Skin epidermis (tissue), 12 donors: ENCODE measurements at regions not wholly inside any gene's neighbourhood (a gene's known extent, or its start where the extent isn't known, plus 50 kb on each side); places are given as distances from the start of the nearest gene placed in this dataset.
A peak's percentile ranks its signal among the peaks of the same experiment; 100 is the strongest.
"Not testable (repeated sequence)": the region's sequence is repeated elsewhere in the genome, so short reads cannot be mapped to it uniquely, and the experiment has no call there.

Experiments used
- H3K27ac ChIP-seq, 21 experiments: fragments of 200-600 bp; sonication (generic) in 11 of 21; one replicate each; pipeline ENCODE4 v1.5.0; 2020; ENCODE audit warnings: mild to moderate bottlenecking in 3 of 21, inconsistent platforms in 2 of 21, moderate library complexity in 2 of 21
- H3K4me3 ChIP-seq, 7 experiments: fragments of 200-600 bp; sonication (generic) in 2 of 7; one replicate each; pipeline ENCODE4 v1.5.0; 2020; ENCODE audit warnings: inconsistent platforms in 2 of 7, mild to moderate bottlenecking in 2 of 7, moderate library complexity in 1 of 7

DNA sequence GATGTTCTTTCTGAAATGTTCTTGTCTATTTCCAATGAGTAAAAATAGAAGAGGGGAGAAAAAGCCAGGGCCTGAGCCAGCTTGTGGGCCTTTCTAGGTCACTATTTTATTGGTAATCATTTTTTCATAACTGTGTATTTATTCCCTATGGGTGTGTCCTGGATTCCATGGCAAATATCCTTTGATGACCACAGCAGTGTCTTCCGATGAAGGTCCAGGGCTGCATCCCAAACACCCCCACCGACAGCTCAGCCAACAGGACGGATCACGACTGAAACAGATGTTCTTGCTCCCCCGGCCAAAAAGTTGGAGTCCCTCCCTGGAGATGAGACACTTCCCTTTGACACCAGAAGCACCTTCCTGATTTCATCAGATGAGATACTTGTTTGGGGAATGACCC, 105.4 kb upstream of the PLEKHG1 start:
- Histone ChIP-seq H3K27ac (no peak overlapping the region), H3K4me3 (no peak overlapping the region)

DNA sequence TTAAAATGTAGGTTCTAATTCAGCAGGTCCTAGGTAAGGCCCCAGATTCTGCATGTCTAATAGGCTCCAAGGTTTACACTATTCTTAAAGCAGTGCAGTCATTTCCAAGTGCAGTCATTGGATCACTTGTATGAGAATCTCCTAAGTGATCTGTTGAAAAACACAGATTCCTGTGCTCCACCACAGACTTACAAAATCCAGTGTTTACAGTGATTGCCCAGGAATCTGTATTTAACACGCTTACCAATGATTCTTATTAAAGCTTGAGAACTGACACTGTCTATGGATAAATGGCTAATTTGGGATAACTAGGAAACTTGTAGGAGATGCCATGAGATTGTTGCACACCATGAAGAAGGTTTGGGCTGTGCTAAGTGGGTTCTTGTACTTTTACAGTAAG, 104.6 kb upstream of the PLEKHG1 start:
- Histone ChIP-seq H3K27ac (no peak overlapping the region), H3K4me3 (no peak overlapping the region)

DNA sequence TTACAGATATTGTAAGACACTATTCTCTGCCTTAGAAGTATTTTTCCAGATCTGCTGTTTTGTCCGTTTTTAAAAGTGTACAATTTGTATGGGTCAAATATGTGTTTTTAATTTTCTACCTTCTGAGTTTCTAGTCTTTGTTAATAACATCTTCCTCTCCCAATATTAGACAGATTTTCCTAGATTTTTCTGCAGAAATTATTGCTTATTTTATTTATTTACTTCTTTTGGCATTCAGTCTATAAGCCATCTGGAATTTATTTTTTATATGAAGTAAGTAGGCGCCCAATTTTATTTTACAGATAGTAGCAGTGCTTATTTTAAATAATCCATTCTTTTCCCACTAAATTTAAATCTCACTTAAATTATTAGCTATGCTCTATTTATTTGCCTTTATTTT, 103.1 kb upstream of the PLEKHG1 start:
- Histone ChIP-seq H3K27ac (no peak overlapping the region), H3K4me3 (no peak overlapping the region)

GRCh38 chr6:150499882-150500312, 99.8 kb upstream of the PLEKHG1 start:
- no peak overlapping the region for H3K4me3 ChIP-seq
- H3K27ac ChIP-seq = no peak overlapping the region

- H3K4me3 ChIP-seq, H3K27ac ChIP-seq: not testable (repeated sequence)
Observed at GRCh38 chr6:150500568-150500967, 99.1 kb upstream of the PLEKHG1 start.

GRCh38 chr6:150503041-150503440, 96.6 kb upstream of the PLEKHG1 start:
- H3K27ac ChIP-seq = no peak overlapping the region

GRCh38 chr6:150503586-150504339, 95.9 kb upstream of the PLEKHG1 start:
- H3K27ac ChIP-seq = no peak overlapping the region
- H3K4me3 ChIP-seq = no peak overlapping the region

More at GRCh38 chr6:150503041-150503440, 96.6 kb upstream of the PLEKHG1 start:
- H3K4me3 ChIP-seq = no peak overlapping the region

DNA sequence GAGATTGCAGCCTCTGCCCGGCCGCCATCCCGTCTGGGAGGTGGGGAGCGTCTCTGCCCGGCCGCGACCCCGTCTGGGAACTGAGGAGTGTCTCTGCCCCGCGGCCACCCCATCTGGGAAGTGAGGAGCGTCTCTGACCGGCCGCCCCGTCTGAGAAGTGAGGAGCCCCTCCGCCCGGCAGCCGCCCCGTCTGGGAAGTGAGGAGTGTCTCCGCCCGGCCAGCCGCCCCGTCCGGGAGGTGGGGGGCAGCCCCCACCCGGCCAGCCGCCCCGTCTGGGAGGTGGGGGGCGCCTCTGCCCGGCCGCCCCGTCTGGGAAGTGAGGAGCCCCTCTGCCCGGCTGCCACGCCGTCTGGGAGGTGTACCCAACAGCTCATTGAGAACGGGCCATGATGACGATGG, 92.3 kb upstream of the PLEKHG1 start:
- H3K27ac ChIP-seq, H3K4me3 ChIP-seq: not testable (repeated sequence)

DNA sequence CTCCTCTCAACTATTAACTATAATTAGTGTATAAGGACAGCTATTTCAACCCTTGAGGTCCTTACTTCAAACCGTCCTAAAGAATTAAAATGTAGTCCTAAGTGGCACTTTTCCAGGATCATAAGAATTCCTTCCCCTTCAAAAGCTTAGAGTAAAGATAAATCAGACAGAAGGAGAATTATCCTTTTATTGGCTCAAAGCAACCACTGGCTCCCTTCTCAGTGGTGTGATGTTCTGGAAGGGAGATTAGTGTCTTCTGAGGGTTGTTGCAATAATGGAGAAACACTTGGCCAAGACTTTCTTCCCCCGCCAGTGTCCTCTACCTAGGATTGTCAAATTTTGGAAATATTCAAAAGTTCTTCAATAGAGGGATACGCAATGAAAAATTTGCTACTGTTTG, 89.1 kb upstream of the PLEKHG1 start:
- Histone ChIP-seq H3K4me3 (no peak overlapping the region), H3K27ac (no peak overlapping the region)

DNA sequence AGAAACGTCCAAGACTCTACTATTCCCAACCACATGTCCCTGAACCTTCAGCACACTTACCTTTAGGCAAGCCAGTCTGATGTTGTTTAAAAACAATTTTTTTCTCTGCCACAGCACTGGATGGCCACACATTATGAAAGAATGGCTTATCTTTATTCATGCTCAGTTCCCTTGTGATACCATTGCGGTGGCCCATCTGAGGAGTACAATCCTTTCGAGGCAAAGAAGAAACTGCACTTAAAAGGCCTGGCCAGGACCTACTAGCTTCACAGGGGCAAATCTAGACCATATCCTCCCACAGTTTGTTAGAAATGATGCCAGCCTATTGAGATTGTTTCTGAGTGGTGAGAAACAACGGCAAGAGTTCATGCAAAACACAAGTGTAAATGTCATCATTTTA, 88.4 kb upstream of the PLEKHG1 start:
- no peak overlapping the region for H3K27ac ChIP-seq
- no peak overlapping the region for H3K4me3 ChIP-seq

DNA sequence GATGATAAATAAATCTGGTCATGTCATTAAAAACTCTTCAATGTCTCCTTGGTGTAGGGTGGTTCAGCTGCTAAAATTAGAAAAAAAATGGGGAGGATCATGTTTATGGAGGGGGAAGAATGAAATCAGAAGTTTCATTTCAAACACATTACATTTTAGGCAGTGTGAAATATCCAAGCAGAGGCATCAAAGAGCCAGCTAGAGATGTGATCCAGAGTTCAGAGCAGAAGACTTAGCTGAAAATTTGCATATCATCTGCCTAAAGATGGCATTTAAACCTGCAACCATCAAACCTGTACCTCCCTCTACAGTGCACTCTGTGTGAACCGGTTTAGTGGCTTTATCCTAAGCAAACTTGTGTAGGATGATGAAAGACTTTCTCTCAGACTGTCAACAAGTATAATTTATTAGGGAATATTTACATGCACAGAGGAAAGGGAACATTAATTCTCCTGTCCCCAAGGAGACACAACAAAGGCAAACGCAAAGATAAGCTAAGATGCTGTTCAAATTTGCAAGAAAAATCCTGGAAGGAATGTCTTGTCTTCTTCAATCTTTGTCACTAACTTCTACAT, 84.8 kb upstream of the PLEKHG1 start:
- H3K27ac ChIP-seq = no peak overlapping the region
- no peak overlapping the region for H3K4me3 ChIP-seq

GRCh38 chr6:150516199-150516598, 83.5 kb upstream of the PLEKHG1 start:
- Histone ChIP-seq H3K27ac (no peak overlapping the region), H3K4me3 (no peak overlapping the region)

DNA sequence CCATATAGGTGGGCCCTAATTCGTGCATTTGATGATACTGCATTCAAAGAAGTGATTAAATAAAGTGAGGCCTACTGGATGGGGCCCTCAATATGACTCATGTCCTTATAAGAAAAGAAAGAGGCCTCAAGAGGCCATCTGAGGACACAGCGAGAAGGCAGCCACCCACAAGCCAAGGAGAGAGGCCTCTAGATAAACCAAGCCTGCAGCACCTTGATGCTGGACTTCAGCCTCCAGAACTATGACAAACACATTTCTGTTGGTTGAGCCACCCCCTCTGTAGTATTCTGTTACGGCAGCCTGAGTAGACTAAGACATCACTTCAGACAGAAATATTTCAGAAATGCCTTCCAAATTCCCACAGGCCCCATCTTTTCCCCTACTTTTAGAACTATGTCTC, 82.5 kb upstream of the PLEKHG1 start:
- Histone ChIP-seq H3K4me3 (no peak overlapping the region), H3K27ac (no peak overlapping the region)

DNA sequence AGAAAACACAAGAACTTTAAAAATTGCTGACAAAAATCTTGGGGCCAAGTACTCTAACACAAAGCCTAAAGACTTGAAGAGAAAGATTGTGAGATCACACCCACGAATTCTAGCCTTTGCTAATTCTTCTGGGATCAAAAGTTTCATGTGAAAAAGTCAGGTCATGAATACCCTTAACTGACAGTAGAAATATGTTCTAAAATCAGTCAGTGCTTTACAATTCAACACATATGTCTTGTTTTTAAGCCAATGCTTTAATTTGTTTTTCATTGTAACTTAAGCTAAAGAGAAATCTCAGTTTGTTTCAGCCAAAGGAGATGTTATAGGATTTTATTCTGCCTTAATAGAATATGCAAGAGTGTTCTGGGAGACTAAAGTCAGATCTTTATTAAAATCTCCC, 78.2 kb upstream of the PLEKHG1 start:
- no peak overlapping the region for H3K27ac ChIP-seq

GRCh38 chr6:150523216-150523615, 76.5 kb upstream of the PLEKHG1 start:
- H3K27ac ChIP-seq = not testable (repeated sequence)

More for the DNA sequence above, 78.2 kb upstream of the PLEKHG1 start:
- H3K4me3 ChIP-seq = no peak overlapping the region

DNA sequence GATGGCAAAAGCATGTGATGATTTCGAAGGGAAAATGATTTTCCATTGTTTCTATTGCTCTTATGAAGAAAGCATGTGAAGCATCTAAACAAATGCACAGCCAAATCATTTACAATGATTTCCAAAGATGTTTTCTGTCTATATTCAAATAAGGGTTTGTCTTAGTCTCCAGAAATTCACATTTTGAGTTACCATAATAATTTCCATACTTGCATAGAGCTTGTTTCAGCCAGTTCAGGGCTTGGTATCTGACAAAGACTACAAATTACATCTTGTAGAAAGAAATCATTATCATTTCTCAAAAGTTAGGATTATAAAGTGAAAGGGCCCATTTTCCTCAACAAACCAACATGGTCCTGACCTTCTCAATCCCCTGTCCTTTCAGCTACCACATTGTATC, 74.4 kb upstream of the PLEKHG1 start:
- H3K27ac ChIP-seq = no peak overlapping the region
- H3K4me3 ChIP-seq = no peak overlapping the region

More at GRCh38 chr6:150523216-150523615, 76.5 kb upstream of the PLEKHG1 start:
- H3K4me3 ChIP-seq = not testable (repeated sequence)

DNA sequence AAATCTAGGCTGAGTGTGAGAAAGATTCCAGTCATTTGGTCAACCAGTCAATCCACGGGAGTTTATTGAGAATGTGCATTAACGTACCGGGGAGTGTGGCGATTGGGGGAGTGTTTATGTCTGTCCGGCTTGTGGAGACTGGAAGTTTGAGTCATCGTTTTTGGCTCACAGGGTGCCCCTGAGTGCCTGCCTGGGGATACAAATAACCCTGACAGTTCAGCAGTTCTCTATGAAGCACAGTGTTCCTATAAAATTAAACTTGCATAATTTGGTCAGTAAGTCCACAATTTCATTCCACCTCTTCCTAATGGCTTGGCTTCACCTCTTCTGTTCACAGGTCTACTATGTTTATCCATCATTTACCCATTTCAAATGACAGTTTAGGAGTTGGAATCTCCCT, 72.6 kb upstream of the PLEKHG1 start:
- H3K27ac ChIP-seq = no peak overlapping the region
- H3K4me3 ChIP-seq = no peak overlapping the region

GRCh38 chr6:150528648-150529285, 70.9 kb upstream of the PLEKHG1 start:
- H3K27ac ChIP-seq = peak overlapping the region in 10 of 21 experiments; percentile 17 to 64 (median 50)
- no peak overlapping the region for H3K4me3 ChIP-seq

DNA sequence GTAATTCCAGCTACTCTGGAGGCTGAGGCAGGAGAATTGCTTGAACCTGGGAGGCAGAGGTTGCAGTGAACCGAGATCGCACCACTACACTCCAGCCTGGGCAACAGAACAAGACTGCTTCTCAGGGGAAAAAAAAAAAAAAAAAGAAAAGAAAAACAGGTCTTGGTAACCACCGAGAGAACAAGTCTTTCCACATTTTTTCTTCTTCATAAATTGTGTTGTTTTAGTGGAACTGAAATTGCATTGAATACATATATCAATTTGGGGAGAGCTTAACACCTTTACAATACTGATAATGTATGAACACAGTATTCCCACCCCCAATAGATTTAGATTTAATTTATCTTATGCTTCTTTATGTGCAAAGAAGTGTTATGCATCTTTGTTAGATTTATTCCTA, 70.0 kb upstream of the PLEKHG1 start:
- Histone ChIP-seq H3K27ac (peak overlapping the region in 2 of 21 experiments; percentile 47 to 59), H3K4me3 (no peak overlapping the region)

DNA sequence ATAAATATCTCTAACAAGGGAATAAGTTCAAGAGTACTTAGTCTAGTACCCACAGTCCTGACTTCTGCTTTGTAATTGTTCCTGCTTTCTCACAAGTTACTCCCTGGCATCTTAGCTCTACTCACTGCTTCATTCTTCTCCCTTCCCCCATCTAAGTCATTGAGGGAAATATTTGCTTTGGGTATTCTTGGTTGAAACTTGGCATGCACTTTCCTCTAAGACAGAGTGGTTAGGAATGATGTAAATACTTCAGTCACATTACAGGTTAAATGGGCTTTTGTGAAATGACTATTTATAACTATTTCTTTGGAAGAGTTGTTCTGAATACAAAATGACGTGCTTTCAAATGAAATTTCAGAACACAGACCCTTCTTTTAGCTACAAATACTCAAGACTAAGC, 67.7 kb upstream of the PLEKHG1 start:
- Histone ChIP-seq H3K27ac (no peak overlapping the region), H3K4me3 (no peak overlapping the region)

DNA sequence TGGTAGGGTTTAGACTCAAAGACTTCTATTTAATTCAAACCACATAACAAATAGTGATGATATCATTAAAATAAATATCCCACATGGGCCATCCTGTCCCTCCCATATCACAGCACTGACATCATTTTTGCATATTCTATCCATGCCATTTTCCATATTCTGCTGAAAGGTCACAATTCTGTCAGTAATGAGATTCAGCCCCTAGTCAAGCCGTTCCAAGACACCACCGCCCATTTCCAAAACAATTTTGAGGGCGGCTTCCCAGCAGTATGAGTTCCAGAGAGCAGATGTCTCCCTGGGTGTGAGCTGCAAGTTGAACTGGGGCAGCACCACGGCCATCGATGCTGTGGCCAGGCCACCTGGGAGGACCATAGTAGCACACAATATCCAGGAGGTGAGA, 65.1 kb upstream of the PLEKHG1 start:
- no peak overlapping the region for H3K4me3 ChIP-seq
- H3K27ac ChIP-seq = peak overlapping the region in 6 of 21 experiments; percentile 1 to 66 (median 18)
